HepG2 (cell line): ENCODE measurements at regions not wholly inside any gene's neighbourhood (a gene's known extent, or its start where the extent isn't known, plus 50 kb on each side); places are given as distances from the start of the nearest gene placed in this dataset.

Source experiments
- ATAC-seq: fragments of 200-7000 bp; cut with Tn5 transposase; 3 replicates; pipeline ENCODE4 v1.9.1; 2020; ENCODE audit warnings: mild to moderate bottlenecking, moderate library complexity
- BruUV-seq: library from RNA; stranded (reverse); fragments of 400-500 nt; replicated peaks from 2 replicates; lab custom pipeline; 2021; lab: Mats Ljungman, UMichigan
- CTCF ChIA-PET: fragments of 300-600 bp; formaldehyde crosslinking; extraction: SDS; loops from one replicate; lab custom pipeline; 2021; ENCODE audit warnings: low total read pairs, inconsistent platforms, low intra/inter-chr PET ratio; lab: Yijun Ruan, JAX
- POLR2A ChIA-PET: fragments of 350-600 bp; sonication (Branson Sonifier 250); formaldehyde crosslinking; loops from one replicate; lab custom pipeline; 2020; ENCODE audit warnings: antibody characterized with exemption, inconsistent platforms; lab: Yijun Ruan, JAX
- DNase-seq: peaks from one replicate; pipeline ENCODE4 v3.0.0-alpha.2; 2015; ENCODE audit warnings: low spot score
- FAIRE-seq: peaks from 3 replicates; lab custom pipeline; 2011; peaks lifted over from hg19 to GRCh38; lab: Jason Lieb, UNC
- H2AFZ ChIP-seq: one replicate; pipeline ENCODE4 v1.6.1; 2011; ENCODE audit warnings: low read length, inconsistent platforms
- H3K27ac ChIP-seq: fragments of 300-600 bp; 3 replicates; pipeline ENCODE4 v1.8.0; 2011; ENCODE audit warnings: mixed run types, mild to moderate bottlenecking, mixed read lengths, low read length, inconsistent platforms; ENCODE audit not compliant: insufficient read depth; ENCODE audit errors: extremely low read length
- H3K27me3 ChIP-seq, 2 experiments: fragments of 200-600 bp in 1 of 2; 2 replicates in 1 of 2; 3 replicates in 1 of 2; pipeline versions ENCODE4 v1.6.0 to v1.8.0; 2011; ENCODE audit warnings: low read length in 2 of 2, mild to moderate bottlenecking in 2 of 2, moderate library complexity in 2 of 2, inconsistent platforms in 1 of 2; ENCODE audit not compliant: insufficient read depth in 2 of 2, control insufficient read depth in 1 of 2
- H3K36me3 ChIP-seq, 2 experiments: fragments of 200-600 bp in 1 of 2; replicated peaks in 1 of 2; 2 replicates in 1 of 2; 3 replicates in 1 of 2; pipeline versions ENCODE4 v1.5.1 to v1.8.0; 2011; ENCODE audit warnings: low read length in 2 of 2, inconsistent platforms in 1 of 2; ENCODE audit not compliant: insufficient read depth in 2 of 2, control insufficient read depth in 1 of 2
- H3K4me1 ChIP-seq: 2 replicates; pipeline ENCODE4 v1.5.1; 2012; ENCODE audit warnings: low read length, inconsistent platforms; ENCODE audit not compliant: insufficient read depth
- H3K4me2 ChIP-seq: 2 replicates; pipeline ENCODE4 v1.6.0; 2011; ENCODE audit warnings: low read depth, low read length, inconsistent platforms
- H3K4me3 ChIP-seq, 3 experiments: fragments of 200-600 bp in 1 of 3; sonication (generic), shearing (Covaris generic) in 1 of 3; replicated peaks in 1 of 3; 2 replicates each; pipeline ENCODE4 v1.5.1; 2011 to 2016; ENCODE audit warnings: low read length in 3 of 3, inconsistent platforms in 2 of 3, low read depth in 2 of 3, mild to moderate bottlenecking in 2 of 3, control low read depth in 1 of 3, mixed read lengths in 1 of 3; ENCODE audit not compliant: insufficient read depth in 1 of 3
- H3K79me2 ChIP-seq: one replicate; pipeline ENCODE4 v1.6.1; 2011; ENCODE audit warnings: low read length, inconsistent platforms; ENCODE audit not compliant: insufficient read depth
- H3K9ac ChIP-seq: 2 replicates; pipeline ENCODE4 v1.6.0; 2011; ENCODE audit warnings: mild to moderate bottlenecking, low read depth, low read length, inconsistent platforms; ENCODE audit not compliant: insufficient read depth
- H3K9me3 ChIP-seq: 2 replicates; pipeline ENCODE4 v1.5.1; 2012; ENCODE audit warnings: mild to moderate bottlenecking, low read length
- H4K20me1 ChIP-seq: 2 replicates; pipeline ENCODE4 v1.6.0; 2011; ENCODE audit warnings: inconsistent platforms, mild to moderate bottlenecking, low read length, moderate library complexity; ENCODE audit not compliant: insufficient read depth
- MLLT10 ChIP-seq: sonication (generic); formaldehyde crosslinking; IDR thresholded peaks from 2 replicates; pipeline ENCODE4 v1.4.0; 2020; ENCODE audit warnings: missing genetic modification reagents
- ZNF260 ChIP-seq: sonication (generic); formaldehyde crosslinking; IDR thresholded peaks from 2 replicates; pipeline ENCODE4 v1.4.0; 2020; ENCODE audit warnings: missing genetic modification reagents, low read depth, mild to moderate bottlenecking, borderline replicate concordance
- ZNF367 ChIP-seq: sonication (generic); formaldehyde crosslinking; IDR thresholded peaks from 2 replicates; pipeline ENCODE4 v1.4.0; 2020; ENCODE audit warnings: missing genetic modification reagents, borderline replicate concordance
- ZNF724P ChIP-seq: sonication (generic); formaldehyde crosslinking; IDR thresholded peaks from 2 replicates; pipeline ENCODE4 v1.8.0; 2022; ENCODE audit warnings: missing genetic modification reagents, borderline replicate concordance
- WGBS: methylation state at CpG from one replicate; pipeline ENCODE4 v1.1.6; 2017; ENCODE audit warnings: low lambda C conversion rate; 5-methylcytosine and 5-hydroxymethylcytosine counted together
- in situ Hi-C: cut with HindIII; loops from 2 replicates; pipeline ENCODE4 v1.10.0; 2017; ENCODE audit warnings: low pct_unique_long_range_greater_than_20kb; ENCODE audit not compliant: extremely low pct_ligation_motif_present
- intact Hi-C: fragments of 100-400 bp; cut with micrococcal nuclease; formaldehyde crosslinking; loops from one replicate; pipeline ENCODE4 v1.10.0; 2022; ENCODE audit not compliant: unreplicated experiment

DNA sequence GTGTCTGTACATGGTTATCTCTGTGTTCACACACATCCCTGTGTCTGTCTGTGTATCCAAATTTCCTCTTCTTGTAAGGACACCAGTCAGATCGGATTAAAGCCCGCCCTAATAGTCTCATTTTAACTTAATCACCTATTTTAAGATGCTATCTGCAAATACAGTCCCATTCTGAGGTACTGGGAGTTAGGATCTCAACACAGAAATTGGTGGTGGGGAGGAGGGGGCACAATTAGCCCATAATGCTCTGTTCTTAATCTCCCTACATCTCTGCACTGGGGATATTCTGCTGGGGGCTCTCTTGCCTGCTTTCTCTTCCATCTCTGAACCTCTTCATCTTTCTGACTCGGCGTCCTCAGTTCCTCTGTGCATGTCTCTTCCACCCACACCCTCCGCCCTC, 320.7 kb downstream of the CDC5L start:
- Histone ChIP-seq H3K27me3 (peaks cover 0 to 9% of the 10 kb centered on the region in 2 experiments; a peak in 2 of 5 replicates), H3K4me2 (no peak overlapping the region), H3K79me2 (no peaks in the 10 kb centered on the region), H2AFZ (no peak overlapping the region), H3K27ac (no peak overlapping the region), H4K20me1 (no peaks in the 10 kb centered on the region), H3K36me3 (no peaks in the 10 kb centered on the region), H3K4me1 (no peaks in the 10 kb centered on the region), H3K9ac (no peak overlapping the region), H3K4me3 (no peak overlapping the region), H3K9me3 (no peaks in the 10 kb centered on the region)
- DNase-seq (no peak), ATAC-seq (no peak), FAIRE-seq (no peak)
- ChIA-PET CTCF (no interaction called here), POLR2A (no interaction called here)
- no TSS peak for BruUV-seq
- TF ChIP-seq ZNF260 (CRISPR knock-in tag) (no peak), ZNF367 (CRISPR knock-in tag) (no peak), MLLT10 (no peak)
- 17% methylated on average over 5 of the region's 5 CpGs for WGBS
- in situ Hi-C loops: no loop called here
- intact Hi-C loops: no loop called here

DNA sequence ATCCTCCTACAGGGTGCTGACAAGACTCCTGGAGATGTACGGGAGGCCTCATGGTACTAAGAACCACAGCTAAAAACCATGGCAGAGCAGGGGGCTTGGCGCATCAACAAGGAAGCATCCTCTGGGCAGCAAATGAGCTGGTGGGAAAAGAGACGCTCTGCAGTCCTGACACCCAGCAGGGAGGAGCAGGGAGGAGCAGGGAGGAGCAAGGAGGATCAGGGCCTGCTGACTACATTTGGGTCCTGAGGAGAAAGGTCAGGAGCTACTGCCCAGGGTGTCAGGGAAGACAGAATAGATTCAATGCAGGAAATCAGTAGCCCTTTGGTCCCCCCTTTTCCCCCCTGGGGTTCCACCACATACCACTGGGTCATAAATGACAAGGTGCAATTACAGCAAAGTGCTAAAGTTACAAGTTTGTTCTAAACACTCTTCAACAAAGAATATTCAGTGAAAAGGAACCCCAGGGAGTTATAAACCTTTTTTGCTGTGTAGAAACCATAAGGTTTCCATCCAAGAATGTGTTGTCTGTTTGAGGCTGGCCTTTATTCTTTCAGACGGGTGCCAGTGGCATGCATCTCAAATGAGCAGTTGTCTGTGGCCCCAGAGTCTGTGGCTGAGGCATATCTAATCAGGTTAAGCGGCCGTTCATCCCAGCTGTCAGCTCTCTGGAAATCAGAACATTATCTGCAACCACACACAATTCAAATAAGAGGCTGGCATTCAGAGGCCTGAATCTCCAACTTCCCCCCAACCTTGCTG, 325.0 kb downstream of the CDC5L start:
- H3K79me2 ChIP-seq: no peaks in the 10 kb centered on the region
- CTCF ChIA-PET: no interaction called here
- H3K9me3 ChIP-seq: no peaks in the 10 kb centered on the region
- POLR2A ChIA-PET: no interaction called here
- H3K4me3 ChIP-seq: no peak overlapping the region
- no peak overlapping the region for H3K4me2 ChIP-seq
- H2AFZ ChIP-seq: no peak overlapping the region
- no peak overlapping the region for H3K9ac ChIP-seq
- DNase-seq (no peak), FAIRE-seq (no peak), ATAC-seq (no peak)
- H4K20me1 ChIP-seq: no peaks in the 10 kb centered on the region
- no peaks in the 10 kb centered on the region for H3K36me3 ChIP-seq
- no peak overlapping the region for H3K27ac ChIP-seq
- H3K27me3 ChIP-seq: peaks cover 0 to 14% of the 10 kb centered on the region in 2 experiments; a peak in 2 of 5 replicates
- TF ChIP-seq ZNF724P (CRISPR knock-in tag): no peak
- in situ Hi-C loops (no loop called here), intact Hi-C loops (no loop called here)
- 23% methylated on average over 6 of the region's 6 CpGs for WGBS
- no TSS peak for BruUV-seq
- no peaks in the 10 kb centered on the region for H3K4me1 ChIP-seq
